Mammary epithelial cell (primary cell): ENCODE measurements at regions not wholly inside any gene's neighbourhood (a gene's known extent, or its start where the extent isn't known, plus 50 kb on each side); places are given as distances from the start of the nearest gene placed in this dataset.

ENCODE experiments used
- CTCF ChIP-seq, 2 donors: IDR thresholded peaks in 1 of 2; conservative IDR thresholded peaks in 1 of 2; 2 replicates each; pipeline ENCODE4 v1.5.1; 2011 to 2012; ENCODE audit warnings: inconsistent platforms in 2 of 2, low read length in 2 of 2, mild to moderate bottlenecking in 2 of 2, control low read depth in 1 of 2, low read depth in 1 of 2; ENCODE audit not compliant: insufficient read depth in 1 of 2; ENCODE audit errors: extremely low read depth in 1 of 2
- EZH2 ChIP-seq: IDR thresholded peaks from 2 replicates; pipeline ENCODE4 v1.6.1; 2012; ENCODE audit warnings: low read length, inconsistent platforms, borderline replicate concordance

- TF ChIP-seq CTCF (conservative IDR thresholded peaks at IDR 0.05 in 1 of 2, IDR thresholded peaks at IDR 0.05 in 1 of 2; ENCODE audit: extremely low read depth in 1 of 2, insufficient read depth in 1 of 2, low read depth in 1 of 2, low read length in 2 of 2) (peak; percentile 86 to 95), EZH2 (no peak)
These were observed 218.3 kb upstream of the GLRA1 start for GRCh38 chr5:152142840-152143469.
